A549 (cell line): ENCODE measurements at regions not wholly inside any gene's neighbourhood (a gene's known extent, or its start where the extent isn't known, plus 50 kb on each side); places are given as distances from the start of the nearest gene placed in this dataset.

Experiments used
- ATAC-seq, 2 experiments: fragments of 200-7000 bp in 1 of 2; fragments of >200 bp in 1 of 2; cut with Nextera tagmentation in 1 of 2; cut with Tn5 transposase in 1 of 2; 3 replicates each; pipeline versions ENCODE4 v1.8.0 to v1.9.1; 2018 to 2020; ENCODE audit warnings: mild to moderate bottlenecking in 1 of 2, moderate library complexity in 1 of 2
- CTCF ChIA-PET: fragments of 300-600 bp; sonication (Branson Sonifier 250); formaldehyde crosslinking; extraction: SDS; loops from one replicate; lab custom pipeline; 2021; ENCODE audit warnings: antibody characterized with exemption, inconsistent platforms; lab: Yijun Ruan, JAX
- POLR2A ChIA-PET: fragments of 350-600 bp; formaldehyde crosslinking; extraction: SDS; loops from one replicate; lab custom pipeline; 2021; ENCODE audit warnings: antibody characterized with exemption, inconsistent platforms; lab: Yijun Ruan, JAX
- DNase-seq, 2 experiments: peaks; one replicate each; pipeline versions ENCODE4 v3.0.0 to v3.0.0-alpha.2; 2011 to 2016; ENCODE audit warnings: low read depth in 1 of 2, low spot score in 1 of 2
- FAIRE-seq: peaks from 2 replicates; lab custom pipeline; 2011; peaks lifted over from hg19 to GRCh38; lab: Jason Lieb, UNC
- H3K27ac ChIP-seq, 2 experiments: fragments of >200 bp; sonication (Bioruptor Twin); formaldehyde crosslinking; 3 replicates each; pipeline ENCODE4 v1.5.1; 2016 to 2017
- H3K4me1 ChIP-seq: fragments of >200 bp; sonication (Bioruptor Twin); formaldehyde crosslinking; 3 replicates; pipeline ENCODE4 v1.6.1; 2016
- H3K4me2 ChIP-seq: fragments of >200 bp; sonication (Bioruptor Twin); formaldehyde crosslinking; 3 replicates; pipeline ENCODE4 v1.6.1; 2016
- H3K4me3 ChIP-seq: fragments of >200 bp; sonication (Bioruptor Twin); formaldehyde crosslinking; 3 replicates; pipeline ENCODE4 v1.5.1; 2016
- H3K9me3 ChIP-seq: fragments of >200 bp; sonication (Bioruptor Twin); formaldehyde crosslinking; 3 replicates; pipeline ENCODE4 v1.6.1; 2016
- BHLHE40 ChIP-seq: IDR thresholded peaks from 2 replicates; pipeline ENCODE4 v1.6.1; 2012; ENCODE audit warnings: low read depth, low read length, inconsistent platforms
- CEBPB ChIP-seq, 2 experiments: fragments of >200 bp in 1 of 2; sonication (Bioruptor Twin) in 1 of 2; formaldehyde crosslinking in 1 of 2; IDR thresholded peaks; 2 replicates each; pipeline ENCODE4 v1.6.1; 2012 to 2016
- CHD2 ChIP-seq: fragments of 150-350 bp; IDR thresholded peaks from 2 replicates; pipeline ENCODE4 v1.6.1; 2014; ENCODE audit warnings: low read length; ENCODE audit not compliant: partially characterized antibody
- EHF ChIP-seq: fragments of 250-450 bp; sonication (Bioruptor Pico); IDR thresholded peaks from 2 replicates; pipeline ENCODE4 v1.5.0; 2020; ENCODE audit warnings: mild to moderate bottlenecking
- EHMT2 ChIP-seq: fragments of 200-600 bp; sonication (generic); IDR thresholded peaks from 2 replicates; pipeline ENCODE4 v1.6.1; 2016; ENCODE audit warnings: antibody characterized with exemption, low read depth, mild to moderate bottlenecking, moderate library complexity
- FOSB ChIP-seq: fragments of 250-450 bp; sonication (Bioruptor Pico); IDR thresholded peaks from 2 replicates; pipeline ENCODE4 v1.5.0; 2020; ENCODE audit warnings: mild to moderate bottlenecking, moderate library complexity
- FOSL2 ChIP-seq, 2 experiments: fragments of 450-650 bp in 1 of 2; fragments of >200 bp in 1 of 2; sonication (Bioruptor Twin) in 1 of 2; formaldehyde crosslinking; IDR thresholded peaks; 2 replicates each; pipeline versions ENCODE4 v1.5.0 to v1.6.1; 2016 to 2020; ENCODE audit warnings: mild to moderate bottlenecking in 1 of 2, moderate library complexity in 1 of 2
- FOXS1 ChIP-seq: fragments of 250-450 bp; sonication (Bioruptor Pico); IDR thresholded peaks from 2 replicates; pipeline ENCODE4 v1.5.0; 2020; ENCODE audit warnings: mild to moderate bottlenecking, moderate library complexity
- HOXA7 ChIP-seq: fragments of 250-450 bp; sonication (Bioruptor Pico); IDR thresholded peaks from 2 replicates; pipeline ENCODE4 v1.5.0; 2020; ENCODE audit warnings: mild to moderate bottlenecking, moderate library complexity
- HOXB13 ChIP-seq: fragments of 250-450 bp; sonication (Bioruptor Pico); IDR thresholded peaks from 2 replicates; pipeline ENCODE4 v1.5.0; 2020; ENCODE audit warnings: low read depth, mild to moderate bottlenecking, moderate library complexity
- HOXB5 ChIP-seq: fragments of 250-450 bp; sonication (Bioruptor Pico); IDR thresholded peaks from 2 replicates; pipeline ENCODE4 v1.5.0; 2020; ENCODE audit warnings: mild to moderate bottlenecking, moderate library complexity
- JUN ChIP-seq, 2 experiments: fragments of >200 bp; sonication (Bioruptor Twin); formaldehyde crosslinking; IDR thresholded peaks; 2 replicates in 1 of 2; 3 replicates in 1 of 2; pipeline ENCODE4 v1.6.1; 2016 to 2017
- JUNB ChIP-seq: fragments of >200 bp; sonication (Bioruptor Twin); formaldehyde crosslinking; IDR thresholded peaks from 2 replicates; pipeline ENCODE4 v1.6.1; 2016
- KDM1A ChIP-seq: fragments of 200-600 bp; sonication (generic); IDR thresholded peaks from 2 replicates; pipeline ENCODE4 v1.6.1; 2016; ENCODE audit warnings: low read depth, mild to moderate bottlenecking
- MAZ ChIP-seq: fragments of 150-350 bp; IDR thresholded peaks from 2 replicates; pipeline ENCODE4 v1.6.1; 2014; ENCODE audit warnings: antibody characterized with exemption, low read depth, low read length, borderline replicate concordance
- NPAS2 ChIP-seq: fragments of 250-450 bp; sonication (Bioruptor Pico); IDR thresholded peaks from 2 replicates; pipeline ENCODE4 v1.8.0; 2022; ENCODE audit warnings: mild to moderate bottlenecking, moderate library complexity, borderline replicate concordance
- POLR2AphosphoS2 ChIP-seq: conservative IDR thresholded peaks from 2 replicates; pipeline ENCODE4 v1.6.1; 2012; ENCODE audit warnings: low read length, improper control_type of control experiment, inconsistent platforms
- RAD21 ChIP-seq, 2 experiments: fragments of >200 bp in 1 of 2; sonication (Bioruptor Twin) in 1 of 2; formaldehyde crosslinking in 1 of 2; IDR thresholded peaks in 1 of 2; conservative IDR thresholded peaks in 1 of 2; 2 replicates in 1 of 2; 3 replicates in 1 of 2; pipeline ENCODE4 v1.6.1; 2012 to 2018; ENCODE audit warnings: inconsistent platforms in 1 of 2
- RFX5 ChIP-seq: fragments of 450-650 bp; IDR thresholded peaks from 2 replicates; pipeline ENCODE4 v1.7.1; 2014; ENCODE audit warnings: antibody characterized with exemption, mild to moderate bottlenecking, moderate library complexity
- SMC3 ChIP-seq: fragments of >200 bp; sonication (Bioruptor Twin); formaldehyde crosslinking; IDR thresholded peaks from 3 replicates; pipeline ENCODE4 v1.6.1; 2018; ENCODE audit warnings: inconsistent platforms
- TP53 ChIP-seq: fragments of 250-450 bp; sonication (Bioruptor Pico); IDR thresholded peaks from 2 replicates; pipeline ENCODE4 v1.5.0; 2021; ENCODE audit warnings: mild to moderate bottlenecking, moderate library complexity
- ZFP36 ChIP-seq: fragments of 450-650 bp; IDR thresholded peaks from 2 replicates; pipeline ENCODE4 v1.6.1; 2014; ENCODE audit warnings: borderline replicate concordance; ENCODE audit not compliant: partially characterized antibody
- ZSCAN20 ChIP-seq: fragments of 250-450 bp; sonication (Bioruptor Pico); IDR thresholded peaks from 2 replicates; pipeline ENCODE4 v1.8.0; 2022; ENCODE audit warnings: mild to moderate bottlenecking, moderate library complexity
- WGBS: methylation state at CpG from one replicate; pipeline ENCODE4 v1.1.6; 2017; ENCODE audit errors: missing lambda C conversion rate; 5-methylcytosine and 5-hydroxymethylcytosine counted together
- TF ChIP-seq, protein P1 (sequence below): fragments of 250-450 bp; sonication (Bioruptor Pico); IDR thresholded peaks from 2 replicates; pipeline ENCODE4 v1.5.0; 2020; ENCODE audit warnings: low read depth, mild to moderate bottlenecking, moderate library complexity
- TF ChIP-seq, protein P2 (sequence below): fragments of >200 bp; sonication (Bioruptor Twin); formaldehyde crosslinking; IDR thresholded peaks from 3 replicates; pipeline ENCODE4 v1.5.1; 2016
- TF ChIP-seq, protein P3 (sequence below): fragments of 200-600 bp; sonication (generic); IDR thresholded peaks from 2 replicates; pipeline ENCODE4 v1.6.1; 2016; ENCODE audit warnings: antibody characterized with exemption, mild to moderate bottlenecking, moderate library complexity
- TF ChIP-seq, protein P4 (sequence below): IDR thresholded peaks from 2 replicates; pipeline ENCODE4 v1.6.1; 2012; ENCODE audit warnings: low read depth, borderline replicate concordance
- TF ChIP-seq, protein P5 (sequence below): fragments of 450-650 bp; IDR thresholded peaks from 2 replicates; pipeline ENCODE4 v1.6.1; 2014; ENCODE audit warnings: antibody characterized with exemption

DNA sequence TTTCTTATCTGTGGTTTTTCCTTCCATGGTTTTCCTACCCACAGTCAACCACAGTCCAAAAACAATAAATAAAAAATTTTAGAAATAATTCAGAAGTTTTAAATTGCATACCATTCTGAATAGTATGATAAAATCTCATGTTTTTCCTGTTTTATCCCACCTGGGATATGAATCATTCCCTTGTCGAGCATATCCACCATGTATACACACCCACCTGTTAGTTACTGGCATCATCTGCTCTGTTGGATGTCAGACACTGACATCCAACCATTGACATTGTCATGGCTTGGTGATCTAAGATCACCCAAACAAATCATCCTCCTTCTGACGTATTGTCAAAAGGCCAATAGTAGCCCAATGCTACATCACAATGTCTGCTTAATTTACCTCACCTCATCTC lies 749.8 kb downstream of the TNS3 start:
- CTCF ChIA-PET, result interaction anchor here (1.3 kb wide), 1 partner anchor 17 kb away, joined by 3 read pairs; no protein-coding TSS in a partner anchor
- DNase-seq, result no peak
- TF ChIP-seq HOXB5 (CRISPR knock-in tag) (no peak), POLR2AphosphoS2 (no peak), SMC3 (no peak), HOXA7 (no peak), JUN (IDR thresholded peaks at IDR 0.05) (no peak), HOXB13 (no peak), JUNB (no peak), TP53 (CRISPR knock-in tag) (no peak), KDM1A (no peak), FOXS1 (CRISPR knock-in tag) (no peak), EHMT2 (no peak), EHF (CRISPR knock-in tag) (no peak), FOSB (CRISPR knock-in tag) (no peak), RFX5 (no peak)
- TF ChIP-seq, protein P1, sequence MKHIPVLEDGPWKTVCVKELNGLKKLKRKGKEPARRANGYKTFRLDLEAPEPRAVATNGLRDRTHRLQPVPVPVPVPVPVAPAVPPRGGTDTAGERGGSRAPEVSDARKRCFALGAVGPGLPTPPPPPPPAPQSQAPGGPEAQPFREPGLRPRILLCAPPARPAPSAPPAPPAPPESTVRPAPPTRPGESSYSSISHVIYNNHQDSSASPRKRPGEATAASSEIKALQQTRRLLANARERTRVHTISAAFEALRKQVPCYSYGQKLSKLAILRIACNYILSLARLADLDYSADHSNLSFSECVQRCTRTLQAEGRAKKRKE (CRISPR knock-in tag), result no peak
- POLR2A ChIA-PET, result no interaction called here
- Histone ChIP-seq H3K27ac (no peak overlapping the region), H3K4me1 (no peaks in the 10 kb centered on the region), H3K9me3 (no peaks in the 10 kb centered on the region; the same call in 2 of the 3 replicates), H3K4me2 (no peak overlapping the region), H3K4me3 (no peak overlapping the region)
- FAIRE-seq, result no peak
- WGBS, result 29% methylated on average over 2 of the region's 2 CpGs
- no peak for ATAC-seq

DNA sequence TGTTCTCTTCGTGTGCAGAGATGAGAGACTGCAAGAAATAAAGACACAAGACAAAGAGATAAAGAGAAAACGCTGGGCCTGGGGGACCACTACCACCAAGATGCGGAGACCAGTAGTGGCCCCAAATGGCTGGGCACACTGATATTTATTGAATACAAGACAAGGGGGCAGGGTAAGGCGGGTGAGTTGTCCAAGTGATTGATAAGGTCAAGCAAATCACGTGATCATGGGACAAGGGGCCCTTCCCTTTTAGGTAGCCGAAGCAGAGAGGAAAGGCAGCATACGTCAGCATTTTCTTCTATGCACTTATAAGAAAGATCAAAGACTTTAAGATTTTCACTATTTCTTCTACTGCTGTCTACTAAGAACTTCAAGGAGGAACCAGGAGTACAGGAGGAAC lies 762.1 kb downstream of the TNS3 start:
- DNase-seq (no peak), FAIRE-seq (no peak), ATAC-seq (no peak)
- POLR2A ChIA-PET, result no interaction called here
- Histone ChIP-seq H3K4me3 (no peak overlapping the region), H3K27ac (no peak overlapping the region), H3K4me2 (no peak overlapping the region), H3K4me1 (no peaks in the 10 kb centered on the region), H3K9me3 (peaks cover 2% of the 10 kb centered on the region; the same call in 1 of the 3 replicates)
- CTCF ChIA-PET, result no interaction called here
- TF ChIP-seq, protein P2, sequence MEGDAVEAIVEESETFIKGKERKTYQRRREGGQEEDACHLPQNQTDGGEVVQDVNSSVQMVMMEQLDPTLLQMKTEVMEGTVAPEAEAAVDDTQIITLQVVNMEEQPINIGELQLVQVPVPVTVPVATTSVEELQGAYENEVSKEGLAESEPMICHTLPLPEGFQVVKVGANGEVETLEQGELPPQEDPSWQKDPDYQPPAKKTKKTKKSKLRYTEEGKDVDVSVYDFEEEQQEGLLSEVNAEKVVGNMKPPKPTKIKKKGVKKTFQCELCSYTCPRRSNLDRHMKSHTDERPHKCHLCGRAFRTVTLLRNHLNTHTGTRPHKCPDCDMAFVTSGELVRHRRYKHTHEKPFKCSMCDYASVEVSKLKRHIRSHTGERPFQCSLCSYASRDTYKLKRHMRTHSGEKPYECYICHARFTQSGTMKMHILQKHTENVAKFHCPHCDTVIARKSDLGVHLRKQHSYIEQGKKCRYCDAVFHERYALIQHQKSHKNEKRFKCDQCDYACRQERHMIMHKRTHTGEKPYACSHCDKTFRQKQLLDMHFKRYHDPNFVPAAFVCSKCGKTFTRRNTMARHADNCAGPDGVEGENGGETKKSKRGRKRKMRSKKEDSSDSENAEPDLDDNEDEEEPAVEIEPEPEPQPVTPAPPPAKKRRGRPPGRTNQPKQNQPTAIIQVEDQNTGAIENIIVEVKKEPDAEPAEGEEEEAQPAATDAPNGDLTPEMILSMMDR, result no peak
- no peak for TF ChIP-seq ZFP36
- no peak for TF ChIP-seq CEBPB (IDR thresholded peaks at IDR 0.05)
- no peak for TF ChIP-seq RAD21 (conservative IDR thresholded peaks at IDR 0.05 in 1 of 2, IDR thresholded peaks at IDR 0.05 in 1 of 2)
- TF ChIP-seq MAZ, result no peak
- TF ChIP-seq, protein P3, sequence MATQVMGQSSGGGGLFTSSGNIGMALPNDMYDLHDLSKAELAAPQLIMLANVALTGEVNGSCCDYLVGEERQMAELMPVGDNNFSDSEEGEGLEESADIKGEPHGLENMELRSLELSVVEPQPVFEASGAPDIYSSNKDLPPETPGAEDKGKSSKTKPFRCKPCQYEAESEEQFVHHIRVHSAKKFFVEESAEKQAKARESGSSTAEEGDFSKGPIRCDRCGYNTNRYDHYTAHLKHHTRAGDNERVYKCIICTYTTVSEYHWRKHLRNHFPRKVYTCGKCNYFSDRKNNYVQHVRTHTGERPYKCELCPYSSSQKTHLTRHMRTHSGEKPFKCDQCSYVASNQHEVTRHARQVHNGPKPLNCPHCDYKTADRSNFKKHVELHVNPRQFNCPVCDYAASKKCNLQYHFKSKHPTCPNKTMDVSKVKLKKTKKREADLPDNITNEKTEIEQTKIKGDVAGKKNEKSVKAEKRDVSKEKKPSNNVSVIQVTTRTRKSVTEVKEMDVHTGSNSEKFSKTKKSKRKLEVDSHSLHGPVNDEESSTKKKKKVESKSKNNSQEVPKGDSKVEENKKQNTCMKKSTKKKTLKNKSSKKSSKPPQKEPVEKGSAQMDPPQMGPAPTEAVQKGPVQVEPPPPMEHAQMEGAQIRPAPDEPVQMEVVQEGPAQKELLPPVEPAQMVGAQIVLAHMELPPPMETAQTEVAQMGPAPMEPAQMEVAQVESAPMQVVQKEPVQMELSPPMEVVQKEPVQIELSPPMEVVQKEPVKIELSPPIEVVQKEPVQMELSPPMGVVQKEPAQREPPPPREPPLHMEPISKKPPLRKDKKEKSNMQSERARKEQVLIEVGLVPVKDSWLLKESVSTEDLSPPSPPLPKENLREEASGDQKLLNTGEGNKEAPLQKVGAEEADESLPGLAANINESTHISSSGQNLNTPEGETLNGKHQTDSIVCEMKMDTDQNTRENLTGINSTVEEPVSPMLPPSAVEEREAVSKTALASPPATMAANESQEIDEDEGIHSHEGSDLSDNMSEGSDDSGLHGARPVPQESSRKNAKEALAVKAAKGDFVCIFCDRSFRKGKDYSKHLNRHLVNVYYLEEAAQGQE, result no peak
- TF ChIP-seq, protein P4, sequence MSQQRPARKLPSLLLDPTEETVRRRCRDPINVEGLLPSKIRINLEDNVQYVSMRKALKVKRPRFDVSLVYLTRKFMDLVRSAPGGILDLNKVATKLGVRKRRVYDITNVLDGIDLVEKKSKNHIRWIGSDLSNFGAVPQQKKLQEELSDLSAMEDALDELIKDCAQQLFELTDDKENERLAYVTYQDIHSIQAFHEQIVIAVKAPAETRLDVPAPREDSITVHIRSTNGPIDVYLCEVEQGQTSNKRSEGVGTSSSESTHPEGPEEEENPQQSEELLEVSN, result no peak
- TF ChIP-seq HOXB13, result no peak
- no peak for TF ChIP-seq FOSL2 (IDR thresholded peaks at IDR 0.05)
- TF ChIP-seq FOSL2 (CRISPR knock-in tag; IDR thresholded peaks at IDR 0.05), result no peak
- no peak for TF ChIP-seq CHD2
- TF ChIP-seq RFX5, result no peak
- TF ChIP-seq NPAS2 (CRISPR knock-in tag), result no peak
- no peak for TF ChIP-seq ZSCAN20 (CRISPR knock-in tag)
- TF ChIP-seq, protein P5, sequence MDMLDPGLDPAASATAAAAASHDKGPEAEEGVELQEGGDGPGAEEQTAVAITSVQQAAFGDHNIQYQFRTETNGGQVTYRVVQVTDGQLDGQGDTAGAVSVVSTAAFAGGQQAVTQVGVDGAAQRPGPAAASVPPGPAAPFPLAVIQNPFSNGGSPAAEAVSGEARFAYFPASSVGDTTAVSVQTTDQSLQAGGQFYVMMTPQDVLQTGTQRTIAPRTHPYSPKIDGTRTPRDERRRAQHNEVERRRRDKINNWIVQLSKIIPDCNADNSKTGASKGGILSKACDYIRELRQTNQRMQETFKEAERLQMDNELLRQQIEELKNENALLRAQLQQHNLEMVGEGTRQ, result no peak
- no peak for TF ChIP-seq EHMT2
- TF ChIP-seq JUN (IDR thresholded peaks at IDR 0.05), result no peak
- TF ChIP-seq BHLHE40, result no peak
- TF ChIP-seq HOXB5 (CRISPR knock-in tag), result no peak
- 42% methylated on average over 7 of the region's 7 CpGs for WGBS
